ENCODE measurements at regions not wholly inside any gene's neighbourhood (a gene's known extent, or its start where the extent isn't known, plus 50 kb on each side); places are given as distances from the start of the nearest gene placed in this dataset.
"Not testable (repeated sequence)": the region's sequence is repeated elsewhere in the genome, so short reads cannot be mapped to it uniquely, and the experiment has no call there.

- TF ChIP-seq, protein P1, sequence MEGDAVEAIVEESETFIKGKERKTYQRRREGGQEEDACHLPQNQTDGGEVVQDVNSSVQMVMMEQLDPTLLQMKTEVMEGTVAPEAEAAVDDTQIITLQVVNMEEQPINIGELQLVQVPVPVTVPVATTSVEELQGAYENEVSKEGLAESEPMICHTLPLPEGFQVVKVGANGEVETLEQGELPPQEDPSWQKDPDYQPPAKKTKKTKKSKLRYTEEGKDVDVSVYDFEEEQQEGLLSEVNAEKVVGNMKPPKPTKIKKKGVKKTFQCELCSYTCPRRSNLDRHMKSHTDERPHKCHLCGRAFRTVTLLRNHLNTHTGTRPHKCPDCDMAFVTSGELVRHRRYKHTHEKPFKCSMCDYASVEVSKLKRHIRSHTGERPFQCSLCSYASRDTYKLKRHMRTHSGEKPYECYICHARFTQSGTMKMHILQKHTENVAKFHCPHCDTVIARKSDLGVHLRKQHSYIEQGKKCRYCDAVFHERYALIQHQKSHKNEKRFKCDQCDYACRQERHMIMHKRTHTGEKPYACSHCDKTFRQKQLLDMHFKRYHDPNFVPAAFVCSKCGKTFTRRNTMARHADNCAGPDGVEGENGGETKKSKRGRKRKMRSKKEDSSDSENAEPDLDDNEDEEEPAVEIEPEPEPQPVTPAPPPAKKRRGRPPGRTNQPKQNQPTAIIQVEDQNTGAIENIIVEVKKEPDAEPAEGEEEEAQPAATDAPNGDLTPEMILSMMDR (IDR thresholded peaks at IDR 0.05) = no peak
- H3K27ac ChIP-seq = no peak overlapping the region
- no peak overlapping the region for H3K4me3 ChIP-seq (ENCODE audit: low read depth in 1 of 2, low read length in 1 of 2)
- no peaks in the 10 kb centered on the region for H3K9me3 ChIP-seq
- H3K4me1 ChIP-seq (ENCODE audit: control insufficient read depth in 1 of 2, insufficient read depth in 1 of 2, low read depth in 1 of 2, low read length in 1 of 2) = no peaks in the 10 kb centered on the region
- H3K27me3 ChIP-seq = no peaks in the 10 kb centered on the region
- no peaks in the 10 kb centered on the region for H3K36me3 ChIP-seq
These were observed 222.5 kb upstream of the DDHD1 start for GRCh38 chr14:53375599-53375998.

DNA sequence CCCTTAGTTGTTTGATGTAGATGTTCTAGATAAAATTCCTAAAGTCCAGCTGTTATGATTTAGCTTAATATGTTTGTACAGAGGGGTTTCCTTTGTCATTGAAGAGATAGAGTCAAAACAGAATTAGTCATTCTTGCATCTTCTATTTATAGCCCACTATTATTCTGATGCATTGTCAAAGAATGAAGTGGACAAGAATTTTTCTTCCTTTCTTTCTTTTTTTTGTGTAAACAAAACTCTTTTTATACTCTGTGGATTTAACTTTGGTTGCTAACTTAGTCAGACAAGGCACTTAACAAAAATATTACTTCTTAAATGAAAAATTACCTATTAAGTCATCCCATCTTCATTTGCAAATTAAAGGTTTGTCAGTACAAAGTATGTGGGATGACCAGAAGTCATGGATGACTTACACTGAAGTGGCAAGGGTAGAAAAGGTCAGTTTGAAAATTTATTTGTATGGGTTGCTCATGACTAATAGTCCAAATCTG is 215.6 kb upstream of the DDHD1 start:
- no peaks in the 10 kb centered on the region for H3K27me3 ChIP-seq
- no peak overlapping the region for H3K4me3 ChIP-seq (ENCODE audit: low read depth in 1 of 2, low read length in 1 of 2)
- H3K9me3 ChIP-seq = no peaks in the 10 kb centered on the region
- TF ChIP-seq, protein P1 (IDR thresholded peaks at IDR 0.05) = no peak
- H3K36me3 ChIP-seq = no peaks in the 10 kb centered on the region
- no peak overlapping the region for H3K27ac ChIP-seq
- no peaks in the 10 kb centered on the region for H3K4me1 ChIP-seq (ENCODE audit: control insufficient read depth in 1 of 2, insufficient read depth in 1 of 2, low read depth in 1 of 2, low read length in 1 of 2)

GRCh38 chr14:53368066-53368465 is 214.9 kb upstream of the DDHD1 start:
- H3K27ac ChIP-seq = no peak overlapping the region
- H3K36me3 ChIP-seq = no peaks in the 10 kb centered on the region
- H3K4me3 ChIP-seq (ENCODE audit: low read depth in 1 of 2, low read length in 1 of 2) = no peak overlapping the region
- H3K9me3 ChIP-seq = no peaks in the 10 kb centered on the region
- no peaks in the 10 kb centered on the region for H3K4me1 ChIP-seq (ENCODE audit: control insufficient read depth in 1 of 2, insufficient read depth in 1 of 2, low read depth in 1 of 2, low read length in 1 of 2)
- H3K27me3 ChIP-seq = no peaks in the 10 kb centered on the region
- TF ChIP-seq, protein P1 (IDR thresholded peaks at IDR 0.05) = no peak

- Histone ChIP-seq H3K27me3 (no peaks in the 10 kb centered on the region), H3K27ac (no peak overlapping the region), H3K9me3 (no peaks in the 10 kb centered on the region), H3K36me3 (no peaks in the 10 kb centered on the region), H3K4me1 (ENCODE audit: control insufficient read depth in 1 of 2, insufficient read depth in 1 of 2, low read depth in 1 of 2, low read length in 1 of 2) (no peaks in the 10 kb centered on the region), H3K4me3 (ENCODE audit: low read depth in 1 of 2, low read length in 1 of 2) (no peak overlapping the region)
- TF ChIP-seq, protein P1 (IDR thresholded peaks at IDR 0.05) = no peak
These were observed 214.5 kb upstream of the DDHD1 start for GRCh38 chr14:53367644-53368026.

- TF ChIP-seq, protein P1 (IDR thresholded peaks at IDR 0.05) = no peak
- H3K27ac ChIP-seq = no peak overlapping the region
- no peaks in the 10 kb centered on the region for H3K9me3 ChIP-seq
These were observed 212.5 kb upstream of the DDHD1 start for GRCh38 chr14:53365486-53366130.

GRCh38 chr14:53362916-53363315 is 209.8 kb upstream of the DDHD1 start:
- not testable (repeated sequence) for H3K27ac ChIP-seq; H3K36me3 ChIP-seq; H3K27me3 ChIP-seq; H3K4me3 ChIP-seq (ENCODE audit: low read depth in 1 of 2, low read length in 1 of 2); H3K9me3 ChIP-seq; H3K4me1 ChIP-seq (ENCODE audit: control insufficient read depth in 1 of 2, insufficient read depth in 1 of 2, low read depth in 1 of 2, low read length in 1 of 2)

More at GRCh38 chr14:53365486-53366130, 212.5 kb upstream of the DDHD1 start:
- Histone ChIP-seq H3K36me3 (no peaks in the 10 kb centered on the region), H3K4me3 (ENCODE audit: low read depth in 1 of 2, low read length in 1 of 2) (no peak overlapping the region), H3K27me3 (no peaks in the 10 kb centered on the region), H3K4me1 (ENCODE audit: control insufficient read depth in 1 of 2, insufficient read depth in 1 of 2, low read depth in 1 of 2, low read length in 1 of 2) (no peaks in the 10 kb centered on the region)

Measured in neutrophil (primary cell).